ENCODE measurements at regions not wholly inside any gene's neighbourhood (a gene's known extent, or its start where the extent isn't known, plus 50 kb on each side); places are given as distances from the start of the nearest gene placed in this dataset.

- TF ChIP-seq CTCF (IDR thresholded peaks at IDR 0.05): no peak
- no peak for TF ChIP-seq POLR2AphosphoS5 (IDR thresholded peaks at IDR 0.05)
- no peak for TF ChIP-seq POLR2A (IDR thresholded peaks at IDR 0.05)
Measured at GRCh38 chr10:47137311-47137851, 162.6 kb upstream of the GDF10 start.
